Heart left ventricle (tissue), 13 donors: ENCODE measurements at regions not wholly inside any gene's neighbourhood (a gene's known extent, or its start where the extent isn't known, plus 50 kb on each side); places are given as distances from the start of the nearest gene placed in this dataset.

Experiments used
- CTCF ChIP-seq, 12 donors: fragments of 200-600 bp; sonication (generic) in 4 of 12; IDR thresholded peaks; one replicate each; pipeline versions ENCODE4 v1.5.0 to v1.8.0; 2018 to 2022; ENCODE audit warnings: antibody characterized with exemption in 12 of 12, mild to moderate bottlenecking in 5 of 12
- POLR2A ChIP-seq, 2 donors: fragments of 450-650 bp; IDR thresholded peaks; one replicate each; pipeline ENCODE4 v1.6.1; 2017; ENCODE audit warnings: antibody characterized with exemption in 2 of 2, mild to moderate bottlenecking in 2 of 2, moderate library complexity in 2 of 2
- donor health status: ischemic (EF 13 %, LVEDD 7.1; RV severe dilation, severe dysfunction).
- donor health status: DM: no; HTN: yes; CAD: no.
- donor health status: DM: no; HTN: no; CAD: no.
- donor health status: ischemic (EF 25% LVEDD 6.9; RV normal size, moderate dysfunction).
- donor health status: ischemic (EF 25% LVEDD 5.7; RV mildly dilated, moderate dysfunction).
- donor health status: ischemic (EF 35%, LVEDD 5.7; RV mildly dilated, moderate dysfunction).
- donor health status: nonischemic (EF 11% LVEDD 7.7; RV severe dilation, severe dysfunction).
- donor health status: DM: yes; HTN: yes; CAD: no.
- donor health status: PGD.
- donor health status: ischemic (EF 29% LVEDD 5.4; RV normal size, mild dysfunction).
- donor health status: nonischemic (EF 23%, LVEDD 6.1; RV moderate dilation, normal function).

- no peak for TF ChIP-seq POLR2A (IDR thresholded peaks at IDR 0.05)
- no peak for TF ChIP-seq CTCF (IDR thresholded peaks at IDR 0.05)
These were observed 322.8 kb upstream of the PRICKLE1 start for GRCh38 chr12:42912367-42912766.
